Esophagus muscularis mucosa (tissue), 4 donors: ENCODE measurements at regions not wholly inside any gene's neighbourhood (a gene's known extent, or its start where the extent isn't known, plus 50 kb on each side); places are given as distances from the start of the nearest gene placed in this dataset.
A peak's percentile ranks its signal among the peaks of the same experiment; 100 is the strongest.

Experiments used
- DNase-seq: peaks from one replicate; pipeline ENCODE4 v3.0.0-alpha.2; 2017; ENCODE audit errors: extremely low spot score
- H3K27ac ChIP-seq, 4 donors: fragments of 200-600 bp; sonication (generic); replicated peaks in 1 of 4; 1 replicate in 3 of 4; 2 replicates in 1 of 4; pipeline ENCODE4 v1.5.1; 2016 to 2019; ENCODE audit warnings: mild to moderate bottlenecking in 1 of 4
- H3K27me3 ChIP-seq, 4 donors: fragments of 200-600 bp; sonication (generic); one replicate each; pipeline versions ENCODE4 v1.5.1 to v1.6.0; 2016 to 2019
- H3K36me3 ChIP-seq, 4 donors: fragments of 200-600 bp; sonication (generic); one replicate each; pipeline ENCODE4 v1.5.1; 2016 to 2019
- H3K4me1 ChIP-seq, 4 donors: fragments of 200-600 bp; sonication (generic); one replicate each; pipeline ENCODE4 v1.5.1; 2016 to 2019
- H3K4me3 ChIP-seq, 4 donors: fragments of 200-600 bp; sonication (generic); 1 replicate in 2 of 4; 2 replicates in 2 of 4; pipeline ENCODE4 v1.5.1; 2016 to 2019; ENCODE audit warnings: mild to moderate bottlenecking in 4 of 4, moderate library complexity in 1 of 4
- H3K9me3 ChIP-seq, 4 donors: fragments of 200-600 bp; sonication (generic); 1 replicate in 3 of 4; 2 replicates in 1 of 4; pipeline ENCODE4 v1.5.1; 2016 to 2019
- EP300 ChIP-seq: sonication (generic); formaldehyde crosslinking; IDR thresholded peaks from one replicate; pipeline ENCODE4 v1.6.1; 2017; ENCODE audit warnings: antibody characterized with exemption
- POLR2A ChIP-seq: fragments of 450-650 bp; IDR thresholded peaks from one replicate; pipeline ENCODE4 v1.6.1; 2017; ENCODE audit warnings: antibody characterized with exemption, moderate library complexity, mild to moderate bottlenecking, low read depth
- POLR2AphosphoS5 ChIP-seq, 2 donors: sonication (generic); formaldehyde crosslinking; IDR thresholded peaks; one replicate each; pipeline ENCODE4 v1.6.1; 2017; ENCODE audit warnings: antibody characterized with exemption in 2 of 2
- WGBS: methylation state at CpG from one replicate; pipeline ENCODE4 v1.1.5; 2018; 5-methylcytosine and 5-hydroxymethylcytosine counted together
- intact Hi-C: fragments of 100-400 bp; cut with DNase I; formaldehyde crosslinking; loops from one replicate; pipeline ENCODE4 v1.15.1; 2023
- TF ChIP-seq, protein P1 (sequence below), 3 experiments: fragments of 200-600 bp in 2 of 3; fragments of 450-650 bp in 1 of 3; sonication (generic) in 2 of 3; IDR thresholded peaks; one replicate each; pipeline ENCODE4 v1.5.1; 2017 to 2019; ENCODE audit warnings: antibody characterized with exemption in 3 of 3, mild to moderate bottlenecking in 2 of 3, moderate library complexity in 1 of 3

DNA sequence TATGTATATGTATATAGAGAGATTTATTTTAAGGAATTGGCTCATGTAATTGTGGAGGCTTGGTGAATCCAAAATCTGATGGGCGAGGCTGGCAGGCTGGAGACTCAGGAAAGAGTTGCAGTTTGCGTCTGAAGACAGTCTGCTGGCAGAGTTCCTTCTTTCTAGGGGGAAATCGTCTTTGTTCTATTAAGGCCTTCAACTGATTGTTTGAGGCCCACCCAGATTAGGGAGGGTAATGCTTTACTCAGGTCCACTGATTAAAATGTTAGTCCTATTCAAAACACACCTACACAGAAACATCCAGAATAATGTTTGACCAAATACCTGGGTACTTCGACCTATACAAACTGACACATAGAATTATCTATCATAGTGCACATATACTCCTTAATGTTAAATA lies 149.5 kb downstream of the NAA11 start:
- no peak for DNase-seq
- H3K27me3 ChIP-seq: no peaks in the 10 kb centered on the region
- H3K9me3 ChIP-seq: no peaks in the 10 kb centered on the region
- TF ChIP-seq, protein P1, sequence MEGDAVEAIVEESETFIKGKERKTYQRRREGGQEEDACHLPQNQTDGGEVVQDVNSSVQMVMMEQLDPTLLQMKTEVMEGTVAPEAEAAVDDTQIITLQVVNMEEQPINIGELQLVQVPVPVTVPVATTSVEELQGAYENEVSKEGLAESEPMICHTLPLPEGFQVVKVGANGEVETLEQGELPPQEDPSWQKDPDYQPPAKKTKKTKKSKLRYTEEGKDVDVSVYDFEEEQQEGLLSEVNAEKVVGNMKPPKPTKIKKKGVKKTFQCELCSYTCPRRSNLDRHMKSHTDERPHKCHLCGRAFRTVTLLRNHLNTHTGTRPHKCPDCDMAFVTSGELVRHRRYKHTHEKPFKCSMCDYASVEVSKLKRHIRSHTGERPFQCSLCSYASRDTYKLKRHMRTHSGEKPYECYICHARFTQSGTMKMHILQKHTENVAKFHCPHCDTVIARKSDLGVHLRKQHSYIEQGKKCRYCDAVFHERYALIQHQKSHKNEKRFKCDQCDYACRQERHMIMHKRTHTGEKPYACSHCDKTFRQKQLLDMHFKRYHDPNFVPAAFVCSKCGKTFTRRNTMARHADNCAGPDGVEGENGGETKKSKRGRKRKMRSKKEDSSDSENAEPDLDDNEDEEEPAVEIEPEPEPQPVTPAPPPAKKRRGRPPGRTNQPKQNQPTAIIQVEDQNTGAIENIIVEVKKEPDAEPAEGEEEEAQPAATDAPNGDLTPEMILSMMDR (IDR thresholded peaks at IDR 0.05): no peak
- no peak for TF ChIP-seq POLR2A
- TF ChIP-seq EP300: no peak
- TF ChIP-seq POLR2AphosphoS5 (IDR thresholded peaks at IDR 0.05): no peak
- no peaks in the 10 kb centered on the region for H3K36me3 ChIP-seq
- no peak overlapping the region for H3K4me3 ChIP-seq
- H3K27ac ChIP-seq: no peak overlapping the region
- intact Hi-C loops: no loop called here
- 78% methylated on average over 4 of the region's 4 CpGs for WGBS
- peaks cover 0 to 68% (median 56%) of the 10 kb centered on the region in 4 donors for H3K4me1 ChIP-seq

DNA sequence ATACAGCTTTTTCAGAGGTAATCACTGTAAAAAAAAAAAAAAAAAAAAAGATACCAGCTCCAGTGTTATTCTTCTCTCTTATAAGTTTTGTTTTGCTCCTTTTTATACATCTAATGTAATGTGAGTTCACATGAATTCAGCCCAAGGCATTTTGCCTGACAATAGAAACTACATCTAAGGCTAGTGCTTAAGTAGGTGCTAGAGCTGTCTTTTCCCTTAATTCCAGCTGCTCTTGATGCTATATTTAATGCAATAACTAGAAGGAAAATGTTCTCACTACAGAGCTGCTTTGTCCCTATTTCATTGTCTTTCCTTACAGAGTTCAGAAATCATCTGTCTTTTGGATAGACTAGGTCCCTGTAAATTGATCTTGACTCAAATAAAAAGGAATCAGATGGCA lies 150.1 kb downstream of the NAA11 start:
- Histone ChIP-seq H3K4me3 (no peak overlapping the region), H3K4me1 (peaks cover 0 to 68% (median 56%) of the 10 kb centered on the region in 4 donors), H3K9me3 (no peaks in the 10 kb centered on the region), H3K27ac (no peak overlapping the region), H3K27me3 (no peaks in the 10 kb centered on the region), H3K36me3 (no peaks in the 10 kb centered on the region)
- intact Hi-C loops: no loop called here
- no peak for DNase-seq
- TF ChIP-seq POLR2A: no peak
- no peak for TF ChIP-seq EP300
- TF ChIP-seq, protein P1 (IDR thresholded peaks at IDR 0.05): no peak
- TF ChIP-seq POLR2AphosphoS5 (IDR thresholded peaks at IDR 0.05): no peak

DNA sequence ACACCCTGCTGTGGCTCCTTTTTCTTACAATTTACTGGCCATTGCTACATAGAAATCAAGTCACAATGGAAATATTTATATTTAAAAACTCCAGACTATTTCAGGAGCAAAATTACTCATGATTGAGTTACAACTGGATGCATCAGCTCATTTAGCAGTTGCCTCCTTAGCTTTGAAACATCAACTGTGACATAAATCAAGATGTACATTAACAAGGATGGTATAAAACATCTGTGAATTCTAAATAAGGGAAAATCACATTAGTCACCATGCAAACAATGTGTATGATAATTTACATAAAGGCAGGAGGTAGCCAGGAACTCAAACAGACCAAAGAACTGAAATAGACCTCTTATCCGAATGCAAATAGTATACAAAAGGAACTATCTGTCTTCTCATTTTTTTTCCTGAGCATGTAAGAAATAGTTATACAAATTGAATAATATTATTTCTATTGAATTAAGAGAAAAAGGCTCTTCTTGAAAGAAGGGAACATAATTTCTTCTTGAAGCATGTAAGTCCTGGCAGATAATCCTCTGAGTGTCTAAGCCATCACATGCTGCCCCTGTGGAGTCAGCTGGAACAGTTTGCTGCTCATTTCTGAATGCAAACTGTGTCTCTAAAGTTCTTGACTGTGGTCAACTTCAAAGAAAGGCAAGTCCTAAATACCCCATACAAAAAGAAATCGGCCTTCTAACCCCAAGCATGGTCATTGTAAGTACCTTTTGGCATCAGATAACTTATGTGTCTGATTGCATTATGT lies 151.2 kb downstream of the NAA11 start:
- intact Hi-C loops: no loop called here
- H3K36me3 ChIP-seq: no peaks in the 10 kb centered on the region
- TF ChIP-seq EP300 (no peak), POLR2A (no peak), POLR2AphosphoS5 (IDR thresholded peaks at IDR 0.05) (no peak)
- TF ChIP-seq, protein P1 (IDR thresholded peaks at IDR 0.05): no peak
- H3K27me3 ChIP-seq: no peaks in the 10 kb centered on the region
- no peak overlapping the region for H3K4me3 ChIP-seq
- 80% methylated on average over 2 of the region's 2 CpGs for WGBS
- peaks cover 0 to 68% (median 55%) of the 10 kb centered on the region in 4 donors for H3K4me1 ChIP-seq
- H3K27ac ChIP-seq: peak overlapping the region in 2 of 4 donors; percentile 5 to 6
- no peak for DNase-seq
- no peaks in the 10 kb centered on the region for H3K9me3 ChIP-seq

DNA sequence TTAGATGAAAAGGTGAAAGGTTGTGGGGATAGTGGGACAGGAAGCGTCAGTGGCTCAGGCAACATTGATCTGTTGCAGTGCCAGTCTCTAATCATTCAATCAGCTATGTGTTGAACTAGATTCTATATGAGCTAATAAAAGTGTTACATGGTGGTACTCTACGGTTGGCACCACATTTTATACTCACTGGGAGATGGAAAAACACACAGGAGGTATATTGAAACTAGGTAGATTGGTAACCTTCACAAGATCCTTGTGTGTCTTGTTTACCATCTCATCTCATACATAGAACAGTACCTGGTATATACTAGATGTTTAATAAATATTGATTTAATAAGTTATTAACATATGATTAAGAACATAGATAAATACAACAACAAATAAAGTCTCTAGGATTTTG lies 152.7 kb downstream of the NAA11 start:
- no peaks in the 10 kb centered on the region for H3K36me3 ChIP-seq
- no peaks in the 10 kb centered on the region for H3K9me3 ChIP-seq
- TF ChIP-seq POLR2A (no peak), EP300 (no peak), POLR2AphosphoS5 (IDR thresholded peaks at IDR 0.05) (no peak)
- TF ChIP-seq, protein P1 (IDR thresholded peaks at IDR 0.05): no peak
- DNase-seq: no peak
- WGBS: 89% methylated on average over 2 of the region's 2 CpGs
- H3K27me3 ChIP-seq: no peaks in the 10 kb centered on the region
- intact Hi-C loops: no loop called here
- H3K4me3 ChIP-seq: no peak overlapping the region
- no peak overlapping the region for H3K27ac ChIP-seq
- H3K4me1 ChIP-seq: peaks cover 0 to 54% (median 43%) of the 10 kb centered on the region in 4 donors

DNA sequence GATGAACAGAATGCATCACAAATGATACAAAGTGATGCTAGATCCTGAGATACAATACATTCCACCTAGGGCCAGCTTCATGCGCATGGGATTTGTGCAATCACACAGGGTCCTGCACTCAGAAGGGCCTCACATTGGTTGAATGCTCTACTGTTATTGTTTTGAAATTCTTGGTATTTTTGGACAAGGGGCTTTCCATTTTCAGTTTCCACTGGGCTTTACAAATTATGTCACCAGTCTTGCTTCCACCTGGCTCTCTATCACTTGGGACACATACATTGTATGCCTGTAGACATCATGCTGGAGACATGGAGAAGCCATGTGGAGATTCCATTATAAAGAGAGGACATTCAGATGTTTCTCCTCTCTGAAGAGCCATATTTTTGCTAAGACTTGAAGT lies 155.8 kb downstream of the NAA11 start:
- peaks cover 0 to 29% (median 16%) of the 10 kb centered on the region in 4 donors for H3K4me1 ChIP-seq
- intact Hi-C loops: no loop called here
- no peaks in the 10 kb centered on the region for H3K36me3 ChIP-seq
- WGBS: 91% methylated on average over 1 of the region's 1 CpG
- H3K27ac ChIP-seq: no peak overlapping the region
- DNase-seq: no peak
- H3K9me3 ChIP-seq: no peaks in the 10 kb centered on the region
- TF ChIP-seq EP300: no peak
- TF ChIP-seq, protein P1 (IDR thresholded peaks at IDR 0.05): no peak
- TF ChIP-seq POLR2A: no peak
- no peak for TF ChIP-seq POLR2AphosphoS5 (IDR thresholded peaks at IDR 0.05)
- no peaks in the 10 kb centered on the region for H3K27me3 ChIP-seq
- no peak overlapping the region for H3K4me3 ChIP-seq
